Spleen (tissue), 11 donors: ENCODE measurements at regions not wholly inside any gene's neighbourhood (a gene's known extent, or its start where the extent isn't known, plus 50 kb on each side); places are given as distances from the start of the nearest gene placed in this dataset.

Experiments
- DNase-seq: peaks from one replicate; pipeline ENCODE4 v3.0.0-alpha.2; 2020
- H3K27ac ChIP-seq, 8 donors: fragments of 200-600 bp; sonication (generic) in 7 of 8; 1 replicate in 4 of 8; 2 replicates in 4 of 8; pipeline versions ENCODE4 v1.5.0 to v1.8.0; 2016 to 2021; ENCODE audit warnings: inconsistent platforms in 4 of 8, mild to moderate bottlenecking in 4 of 8, moderate library complexity in 1 of 8
- H3K27me3 ChIP-seq, 7 donors: fragments of 200-600 bp; sonication (generic) in 6 of 7; replicated peaks in 1 of 7; 1 replicate in 4 of 7; 2 replicates in 3 of 7; pipeline versions ENCODE4 v1.5.0 to v1.8.0; 2016 to 2021; ENCODE audit warnings: inconsistent platforms in 3 of 7, mild to moderate bottlenecking in 1 of 7
- H3K36me3 ChIP-seq, 6 donors: fragments of 200-600 bp; sonication (generic) in 5 of 6; 1 replicate in 4 of 6; 2 replicates in 2 of 6; pipeline versions ENCODE4 v1.5.0 to v1.8.0; 2016 to 2021; ENCODE audit warnings: inconsistent platforms in 2 of 6
- H3K4me1 ChIP-seq, 6 donors: fragments of 200-600 bp; sonication (generic) in 5 of 6; 1 replicate in 3 of 6; 2 replicates in 3 of 6; pipeline versions ENCODE4 v1.5.0 to v1.8.0; 2016 to 2021; ENCODE audit warnings: inconsistent platforms in 3 of 6
- H3K4me3 ChIP-seq, 8 donors: fragments of 200-600 bp; sonication (generic) in 7 of 8; 1 replicate in 4 of 8; 2 replicates in 4 of 8; pipeline versions ENCODE4 v1.5.0 to v1.8.0; 2016 to 2021; ENCODE audit warnings: inconsistent platforms in 4 of 8, mild to moderate bottlenecking in 4 of 8, moderate library complexity in 2 of 8
- H3K9me3 ChIP-seq, 8 donors: fragments of 200-600 bp; sonication (generic) in 7 of 8; 1 replicate in 4 of 8; 2 replicates in 4 of 8; pipeline versions ENCODE4 v1.5.0 to v1.8.0; 2016 to 2021; ENCODE audit warnings: inconsistent platforms in 4 of 8
- POLR2A ChIP-seq, 3 donors: fragments of 450-650 bp; IDR thresholded peaks; one replicate each; pipeline ENCODE4 v1.5.1; 2017; ENCODE audit warnings: antibody characterized with exemption in 3 of 3, mild to moderate bottlenecking in 1 of 3
- POLR2AphosphoS5 ChIP-seq, 3 donors: sonication (generic); formaldehyde crosslinking; IDR thresholded peaks; one replicate each; pipeline ENCODE4 v1.5.1; 2017; ENCODE audit warnings: antibody characterized with exemption in 3 of 3
- WGBS, 5 donors: extraction: QIAGEN DNeasy Blood & Tissue Kit in 3 of 5; methylation state at CpG; one replicate each; pipeline versions ENCODE4 v1.1.5 to v1.1.7; 2013 to 2018; 5-methylcytosine and 5-hydroxymethylcytosine counted together
- intact Hi-C: fragments of 100-400 bp; cut with DNase I; formaldehyde crosslinking; loops from one replicate; pipeline ENCODE4 v1.15.0; 2023; ENCODE audit warnings: low total_unique reads
- TF ChIP-seq, protein P1 (sequence below), 11 experiments: fragments of 200-600 bp in 7 of 11; fragments of 450-650 bp in 4 of 11; sonication (generic) in 4 of 11; IDR thresholded peaks in 8 of 11; conservative IDR thresholded peaks in 3 of 11; 1 replicate in 7 of 11; 2 replicates in 4 of 11; pipeline versions ENCODE4 v1.4.0 to v1.8.0; 2016 to 2021; ENCODE audit warnings: antibody characterized with exemption in 11 of 11, inconsistent platforms in 4 of 11, mild to moderate bottlenecking in 1 of 11
- donor health status: healthy with polysubstance abuse.
- donor health status: DM: no; HTN: no; CAD: no; lungs with moderate emphysema.
- donor health status: DM: no; HTN: no; CAD: no.
- donor health status: Bipolar disorder and iron deficiency.
- donor health status: healthy.
- donor health status: DM: no; HTN: no; CAD: no.
- donor health status: DM: yes; HTN: yes; CAD: no.

- H3K9me3 ChIP-seq, result peaks cover 0 to 21% (median 0%) of the 10 kb centered on the region in 8 donors
- H3K27ac ChIP-seq, result no peak overlapping the region
- H3K4me1 ChIP-seq, result no peaks in the 10 kb centered on the region
- 70 to 80% (median 77%) methylated on average over 2 of the region's 2 CpGs for WGBS, 5 donors
- no peaks in the 10 kb centered on the region for H3K27me3 ChIP-seq
- intact Hi-C loops, result no loop called here
- no peak for TF ChIP-seq POLR2A (IDR thresholded peaks at IDR 0.05)
- TF ChIP-seq, protein P1, sequence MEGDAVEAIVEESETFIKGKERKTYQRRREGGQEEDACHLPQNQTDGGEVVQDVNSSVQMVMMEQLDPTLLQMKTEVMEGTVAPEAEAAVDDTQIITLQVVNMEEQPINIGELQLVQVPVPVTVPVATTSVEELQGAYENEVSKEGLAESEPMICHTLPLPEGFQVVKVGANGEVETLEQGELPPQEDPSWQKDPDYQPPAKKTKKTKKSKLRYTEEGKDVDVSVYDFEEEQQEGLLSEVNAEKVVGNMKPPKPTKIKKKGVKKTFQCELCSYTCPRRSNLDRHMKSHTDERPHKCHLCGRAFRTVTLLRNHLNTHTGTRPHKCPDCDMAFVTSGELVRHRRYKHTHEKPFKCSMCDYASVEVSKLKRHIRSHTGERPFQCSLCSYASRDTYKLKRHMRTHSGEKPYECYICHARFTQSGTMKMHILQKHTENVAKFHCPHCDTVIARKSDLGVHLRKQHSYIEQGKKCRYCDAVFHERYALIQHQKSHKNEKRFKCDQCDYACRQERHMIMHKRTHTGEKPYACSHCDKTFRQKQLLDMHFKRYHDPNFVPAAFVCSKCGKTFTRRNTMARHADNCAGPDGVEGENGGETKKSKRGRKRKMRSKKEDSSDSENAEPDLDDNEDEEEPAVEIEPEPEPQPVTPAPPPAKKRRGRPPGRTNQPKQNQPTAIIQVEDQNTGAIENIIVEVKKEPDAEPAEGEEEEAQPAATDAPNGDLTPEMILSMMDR (IDR thresholded peaks at IDR 0.05 in 8 of 11, conservative IDR thresholded peaks at IDR 0.05 in 3 of 11), result no peak
- TF ChIP-seq POLR2AphosphoS5 (IDR thresholded peaks at IDR 0.05), result no peak
- H3K4me3 ChIP-seq, result no peak overlapping the region
- H3K36me3 ChIP-seq, result no peaks in the 10 kb centered on the region
- no peak for DNase-seq
These were observed 197.6 kb downstream of the SLITRK5 start for GRCh38 chr13:87868731-87869130.

DNA sequence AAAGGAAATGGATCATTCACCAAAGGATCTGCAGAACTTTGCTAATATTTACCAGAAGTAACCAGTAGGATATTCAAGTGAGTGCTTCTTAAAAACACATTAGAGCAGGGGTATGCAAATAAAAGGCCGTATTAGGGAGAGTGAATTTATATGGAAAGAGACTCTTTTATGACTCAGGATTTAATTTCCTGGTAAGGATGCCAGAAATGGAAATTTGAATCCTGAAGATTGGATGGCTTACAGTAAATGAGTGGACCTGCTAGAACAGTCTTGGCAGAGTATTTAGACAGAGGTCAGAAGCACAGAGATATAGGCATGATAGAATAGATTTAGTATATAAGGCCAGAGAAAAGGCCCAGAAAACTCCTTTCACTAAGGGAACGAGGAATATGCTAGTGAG is 201.6 kb downstream of the SLITRK5 start:
- Histone ChIP-seq H3K4me3 (no peak overlapping the region), H3K9me3 (peaks cover 0 to 22% (median 4%) of the 10 kb centered on the region in 8 donors), H3K4me1 (no peaks in the 10 kb centered on the region), H3K27me3 (no peaks in the 10 kb centered on the region), H3K36me3 (no peaks in the 10 kb centered on the region), H3K27ac (no peak overlapping the region)
- no peak for DNase-seq
- intact Hi-C loops, result no loop called here
- 79 to 94% (median 83%) methylated on average over 2 of the region's 2 CpGs for WGBS, 5 donors
- TF ChIP-seq, protein P1 (IDR thresholded peaks at IDR 0.05 in 8 of 11, conservative IDR thresholded peaks at IDR 0.05 in 3 of 11), result no peak
- TF ChIP-seq POLR2AphosphoS5 (IDR thresholded peaks at IDR 0.05), result no peak
- no peak for TF ChIP-seq POLR2A (IDR thresholded peaks at IDR 0.05)

DNA sequence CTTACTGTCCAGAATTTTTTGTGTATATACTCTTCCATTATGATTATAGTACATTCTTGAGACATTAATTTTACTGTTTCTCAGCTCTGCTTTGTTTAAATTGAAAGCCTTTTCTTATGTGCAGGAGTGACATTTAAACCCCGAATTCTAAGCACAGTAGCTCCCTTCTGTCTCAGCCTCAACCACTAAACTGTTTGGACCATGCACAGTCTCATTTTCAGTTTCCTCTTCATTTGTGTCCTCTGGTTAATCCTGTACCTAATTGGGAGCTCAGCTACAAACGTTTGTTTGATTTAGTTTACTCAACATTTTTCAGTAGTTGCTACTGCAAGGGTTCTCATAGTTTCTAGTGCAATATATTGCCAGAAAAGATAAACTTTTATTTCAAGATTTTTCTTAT is 206.3 kb downstream of the SLITRK5 start:
- DNase-seq, result no peak
- Histone ChIP-seq H3K9me3 (peaks cover 0 to 13% (median 2%) of the 10 kb centered on the region in 8 donors), H3K27ac (no peak overlapping the region), H3K36me3 (no peaks in the 10 kb centered on the region), H3K4me1 (no peaks in the 10 kb centered on the region), H3K27me3 (no peaks in the 10 kb centered on the region), H3K4me3 (no peak overlapping the region)
- TF ChIP-seq, protein P1 (IDR thresholded peaks at IDR 0.05 in 8 of 11, conservative IDR thresholded peaks at IDR 0.05 in 3 of 11), result no peak
- TF ChIP-seq POLR2AphosphoS5 (IDR thresholded peaks at IDR 0.05) (no peak), POLR2A (IDR thresholded peaks at IDR 0.05) (no peak)
- intact Hi-C loops, result no loop called here
- WGBS, 5 donors, result 62 to 70% (median 67%) methylated on average over 2 of the region's 2 CpGs

DNA sequence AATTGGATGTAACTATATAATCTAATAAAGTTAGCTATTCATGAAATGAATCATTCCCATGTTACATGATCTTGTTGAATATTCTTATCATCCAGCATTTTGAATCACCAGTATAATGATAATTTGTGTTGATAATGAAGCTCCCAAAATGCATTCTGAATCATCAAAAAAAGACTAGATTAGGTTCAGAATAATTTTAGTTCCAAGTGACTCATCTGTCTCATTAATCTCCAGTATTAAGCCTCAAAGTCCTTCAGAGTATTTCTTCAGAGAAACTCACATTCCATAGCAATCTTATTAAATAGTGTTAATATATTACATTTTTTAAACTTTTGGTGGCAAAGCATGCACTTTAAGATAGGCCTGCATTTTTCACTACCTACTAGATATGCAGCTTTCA is 207.5 kb downstream of the SLITRK5 start:
- Histone ChIP-seq H3K27ac (no peak overlapping the region), H3K27me3 (no peaks in the 10 kb centered on the region), H3K36me3 (no peaks in the 10 kb centered on the region), H3K4me3 (no peak overlapping the region), H3K9me3 (peaks cover 0 to 10% (median 2%) of the 10 kb centered on the region in 8 donors), H3K4me1 (no peaks in the 10 kb centered on the region)
- TF ChIP-seq, protein P1 (IDR thresholded peaks at IDR 0.05 in 8 of 11, conservative IDR thresholded peaks at IDR 0.05 in 3 of 11), result no peak
- TF ChIP-seq POLR2A (IDR thresholded peaks at IDR 0.05) (no peak), POLR2AphosphoS5 (IDR thresholded peaks at IDR 0.05) (no peak)
- intact Hi-C loops, result no loop called here
- DNase-seq, result no peak
